GM13977 (cell line): ENCODE measurements at regions not wholly inside any gene's neighbourhood (a gene's known extent, or its start where the extent isn't known, plus 50 kb on each side); places are given as distances from the start of the nearest gene placed in this dataset.

Experiments used
- DNase-seq: peaks from one replicate; pipeline ENCODE4 v3.0.0; 2012; ENCODE audit warnings: low spot score
- in situ Hi-C: fragments of 300-500 bp; cut with MboI; formaldehyde crosslinking; loops from one replicate; pipeline ENCODE4 v1.12.0; 2022; ENCODE audit warnings: low sequenced_read_pairs, low pct_unique_long_range_greater_than_20kb, mixed read lengths, inconsistent platforms; ENCODE audit not compliant: unreplicated experiment
- TF ChIP-seq, protein P1 (sequence below): IDR thresholded peaks from 2 replicates; pipeline ENCODE4 v1.5.1; 2012; ENCODE audit warnings: mild to moderate bottlenecking, control low read depth; ENCODE audit not compliant: insufficient read depth; ENCODE audit errors: extremely low read depth, missing control alignments

- in situ Hi-C loops, result no loop called here
- no peak for DNase-seq
Observed at GRCh38 chr9:118575341-118576070, 793.7 kb downstream of the BRINP1 start.

GRCh38 chr9:118577121-118577520 is 792.1 kb downstream of the BRINP1 start:
- DNase-seq, result no peak
- in situ Hi-C loops, result no loop called here
- TF ChIP-seq, protein P1, sequence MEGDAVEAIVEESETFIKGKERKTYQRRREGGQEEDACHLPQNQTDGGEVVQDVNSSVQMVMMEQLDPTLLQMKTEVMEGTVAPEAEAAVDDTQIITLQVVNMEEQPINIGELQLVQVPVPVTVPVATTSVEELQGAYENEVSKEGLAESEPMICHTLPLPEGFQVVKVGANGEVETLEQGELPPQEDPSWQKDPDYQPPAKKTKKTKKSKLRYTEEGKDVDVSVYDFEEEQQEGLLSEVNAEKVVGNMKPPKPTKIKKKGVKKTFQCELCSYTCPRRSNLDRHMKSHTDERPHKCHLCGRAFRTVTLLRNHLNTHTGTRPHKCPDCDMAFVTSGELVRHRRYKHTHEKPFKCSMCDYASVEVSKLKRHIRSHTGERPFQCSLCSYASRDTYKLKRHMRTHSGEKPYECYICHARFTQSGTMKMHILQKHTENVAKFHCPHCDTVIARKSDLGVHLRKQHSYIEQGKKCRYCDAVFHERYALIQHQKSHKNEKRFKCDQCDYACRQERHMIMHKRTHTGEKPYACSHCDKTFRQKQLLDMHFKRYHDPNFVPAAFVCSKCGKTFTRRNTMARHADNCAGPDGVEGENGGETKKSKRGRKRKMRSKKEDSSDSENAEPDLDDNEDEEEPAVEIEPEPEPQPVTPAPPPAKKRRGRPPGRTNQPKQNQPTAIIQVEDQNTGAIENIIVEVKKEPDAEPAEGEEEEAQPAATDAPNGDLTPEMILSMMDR, result no peak

More at GRCh38 chr9:118575341-118576070, 793.7 kb downstream of the BRINP1 start:
- TF ChIP-seq, protein P1, result no peak

- no peak for DNase-seq
- in situ Hi-C loops, result no loop called here
- TF ChIP-seq, protein P1, result no peak
Observed at GRCh38 chr9:118578467-118578866, 790.8 kb downstream of the BRINP1 start.

GRCh38 chr9:118583414-118583813 is 785.8 kb downstream of the BRINP1 start:
- no peak for DNase-seq
- TF ChIP-seq, protein P1, result no peak
- in situ Hi-C loops, result no loop called here

DNA sequence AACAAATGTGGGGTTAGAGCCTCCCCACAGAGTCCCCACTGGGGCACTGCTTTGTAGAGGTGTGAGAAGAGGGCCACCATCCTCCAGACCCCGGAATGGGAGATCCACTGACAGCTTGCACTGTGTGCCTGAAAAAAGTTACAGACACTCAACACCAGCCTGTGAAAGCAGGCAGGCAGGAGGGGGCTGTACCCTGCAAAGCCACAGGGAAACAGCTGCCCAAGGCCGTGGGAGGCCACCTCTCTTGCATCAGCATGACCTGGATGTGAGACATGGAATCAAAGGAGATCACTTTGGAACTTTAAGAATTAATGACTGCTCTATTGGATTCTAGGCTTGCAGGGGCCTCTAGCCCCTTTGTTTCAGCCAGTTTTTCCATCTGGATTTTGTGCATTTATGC is 782.3 kb downstream of the BRINP1 start:
- in situ Hi-C loops, result no loop called here
- no peak for DNase-seq
- TF ChIP-seq, protein P1, result no peak

GRCh38 chr9:118594428-118594827 is 774.8 kb downstream of the BRINP1 start:
- DNase-seq, result no peak
- TF ChIP-seq, protein P1, result no peak
- in situ Hi-C loops, result no loop called here
